NB4 (cell line): ENCODE measurements at regions not wholly inside any gene's neighbourhood (a gene's known extent, or its start where the extent isn't known, plus 50 kb on each side); places are given as distances from the start of the nearest gene placed in this dataset.
A peak's percentile ranks its signal among the peaks of the same experiment; 100 is the strongest.

Source experiments
- DNase-seq: peaks from one replicate; pipeline ENCODE4 v3.0.0; 2010; ENCODE audit warnings: low read depth
- H3K4me3 ChIP-seq: one replicate; pipeline ENCODE4 v1.5.1; 2011; ENCODE audit warnings: mild to moderate bottlenecking, low read depth, low read length, moderate library complexity
- MYC ChIP-seq: IDR thresholded peaks from 2 replicates; pipeline ENCODE4 v1.6.1; 2011; ENCODE audit warnings: low read depth, low read length
- POLR2A ChIP-seq: IDR thresholded peaks from 2 replicates; pipeline ENCODE4 v1.6.1; 2011; ENCODE audit warnings: mild to moderate bottlenecking; ENCODE audit not compliant: insufficient read length; ENCODE audit errors: extremely low read depth
- TF ChIP-seq, protein P1 (sequence below): IDR thresholded peaks from one replicate; pipeline ENCODE4 v1.5.1; 2012; ENCODE audit warnings: low read depth, low read length
- TF ChIP-seq, protein P2 (sequence below): IDR thresholded peaks from 2 replicates; pipeline ENCODE4 v1.6.1; 2011; ENCODE audit warnings: low read depth, low read length

DNA sequence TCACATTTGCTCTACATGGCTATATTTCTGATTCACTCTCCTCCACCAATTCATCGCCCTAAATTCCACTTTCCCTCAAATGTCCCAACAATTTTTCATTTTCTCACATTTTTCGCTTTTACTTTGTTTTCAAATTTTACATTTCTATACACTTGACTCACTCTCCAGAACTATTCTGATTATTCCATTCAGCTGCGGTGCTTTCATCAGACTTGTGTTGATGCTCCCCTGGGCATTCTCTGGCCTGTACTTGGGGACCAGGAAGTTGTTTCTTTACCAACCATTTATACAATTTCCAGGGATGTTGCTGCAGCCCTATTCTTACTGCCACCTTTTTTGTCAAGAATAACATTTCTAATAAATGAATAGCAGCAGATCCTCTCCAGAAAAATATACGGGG lies 444.8 kb downstream of the MAFB start:
- H3K4me3 ChIP-seq = no peak overlapping the region
- no peak for DNase-seq
- TF ChIP-seq, protein P1, sequence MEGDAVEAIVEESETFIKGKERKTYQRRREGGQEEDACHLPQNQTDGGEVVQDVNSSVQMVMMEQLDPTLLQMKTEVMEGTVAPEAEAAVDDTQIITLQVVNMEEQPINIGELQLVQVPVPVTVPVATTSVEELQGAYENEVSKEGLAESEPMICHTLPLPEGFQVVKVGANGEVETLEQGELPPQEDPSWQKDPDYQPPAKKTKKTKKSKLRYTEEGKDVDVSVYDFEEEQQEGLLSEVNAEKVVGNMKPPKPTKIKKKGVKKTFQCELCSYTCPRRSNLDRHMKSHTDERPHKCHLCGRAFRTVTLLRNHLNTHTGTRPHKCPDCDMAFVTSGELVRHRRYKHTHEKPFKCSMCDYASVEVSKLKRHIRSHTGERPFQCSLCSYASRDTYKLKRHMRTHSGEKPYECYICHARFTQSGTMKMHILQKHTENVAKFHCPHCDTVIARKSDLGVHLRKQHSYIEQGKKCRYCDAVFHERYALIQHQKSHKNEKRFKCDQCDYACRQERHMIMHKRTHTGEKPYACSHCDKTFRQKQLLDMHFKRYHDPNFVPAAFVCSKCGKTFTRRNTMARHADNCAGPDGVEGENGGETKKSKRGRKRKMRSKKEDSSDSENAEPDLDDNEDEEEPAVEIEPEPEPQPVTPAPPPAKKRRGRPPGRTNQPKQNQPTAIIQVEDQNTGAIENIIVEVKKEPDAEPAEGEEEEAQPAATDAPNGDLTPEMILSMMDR = no peak
- TF ChIP-seq, protein P2, sequence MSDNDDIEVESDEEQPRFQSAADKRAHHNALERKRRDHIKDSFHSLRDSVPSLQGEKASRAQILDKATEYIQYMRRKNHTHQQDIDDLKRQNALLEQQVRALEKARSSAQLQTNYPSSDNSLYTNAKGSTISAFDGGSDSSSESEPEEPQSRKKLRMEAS = no peak
- TF ChIP-seq MYC (no peak), POLR2A (no peak)

DNA sequence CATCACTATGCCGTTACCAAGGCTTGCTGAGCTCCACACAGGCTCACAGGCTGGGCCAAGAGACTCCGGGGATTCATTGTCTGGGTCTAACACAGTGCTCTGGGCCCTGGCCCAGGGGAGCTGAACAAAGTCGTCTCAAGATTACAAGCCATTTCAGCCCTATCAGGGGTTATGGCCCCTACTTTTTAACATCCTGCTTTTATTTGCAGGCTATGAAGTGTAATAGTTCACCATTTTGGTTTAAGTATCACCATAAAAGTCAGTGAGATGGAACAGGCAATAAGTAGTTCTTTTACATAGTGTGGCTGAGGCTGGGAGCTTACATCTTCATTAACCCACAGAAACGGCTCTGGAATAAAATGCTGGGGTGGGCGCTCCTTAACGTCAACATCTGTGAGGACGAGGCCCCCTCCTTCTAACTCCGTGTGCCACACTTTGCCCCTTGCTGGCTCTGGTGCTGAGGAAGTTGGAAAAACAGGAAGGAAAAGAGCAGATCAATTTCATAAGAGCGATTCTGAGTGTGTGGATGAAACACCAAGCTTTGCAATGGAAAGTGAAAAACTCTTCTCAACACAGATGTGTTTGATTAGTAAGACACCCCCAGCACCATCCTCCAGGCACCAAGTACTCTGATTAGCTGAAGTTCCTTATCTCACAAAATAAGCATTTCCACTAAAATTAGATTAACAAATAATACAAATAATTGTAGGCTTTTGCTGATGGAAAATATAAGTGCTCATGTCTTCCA lies 447.3 kb downstream of the MAFB start:
- TF ChIP-seq, protein P1 = no peak
- TF ChIP-seq MYC (no peak), POLR2A (no peak)
- H3K4me3 ChIP-seq = no peak overlapping the region
- DNase-seq = peak; percentile 13

DNA sequence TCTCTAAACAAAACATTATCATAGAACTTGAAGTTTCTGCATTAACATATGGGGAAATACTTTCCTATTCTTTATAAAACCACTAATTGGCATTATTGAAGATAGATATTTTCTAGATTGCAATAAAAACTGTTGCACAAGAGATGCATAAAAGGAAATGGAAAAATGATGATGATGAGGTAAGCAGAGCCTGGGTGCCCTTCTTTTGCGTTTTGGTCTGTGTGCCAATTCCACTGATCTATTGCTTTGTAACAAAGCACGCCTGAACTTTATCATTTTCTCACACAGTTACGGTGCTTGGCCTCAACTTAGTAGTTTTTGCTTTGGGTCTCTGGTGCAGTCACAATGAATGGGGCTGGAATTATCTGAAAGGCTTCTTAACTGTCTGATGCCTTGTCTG lies 450.5 kb downstream of the MAFB start:
- no peak for DNase-seq
- no peak overlapping the region for H3K4me3 ChIP-seq
- no peak for TF ChIP-seq MYC
- TF ChIP-seq, protein P2 = no peak
- no peak for TF ChIP-seq POLR2A
- TF ChIP-seq, protein P1 = no peak

DNA sequence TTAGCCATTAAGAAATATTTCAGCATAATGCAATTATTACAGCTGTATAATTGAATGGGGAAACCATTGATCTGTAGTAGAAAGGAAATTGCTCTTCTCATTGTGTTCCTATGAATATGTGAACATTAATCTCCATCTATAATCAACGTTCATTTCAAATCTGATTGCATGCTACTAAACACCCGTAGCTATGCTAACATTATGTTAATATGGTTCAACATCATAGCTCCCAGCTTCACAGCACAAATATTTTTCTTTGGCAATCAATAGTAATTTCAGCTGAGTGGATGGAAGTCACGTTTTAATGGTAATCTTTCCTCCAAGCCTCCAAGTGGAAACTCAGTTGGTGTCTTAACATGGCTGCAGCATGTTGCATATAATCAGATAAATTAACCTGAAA lies 454.4 kb downstream of the MAFB start:
- H3K4me3 ChIP-seq = no peak overlapping the region
- no peak for DNase-seq
- TF ChIP-seq, protein P1 = no peak
- TF ChIP-seq, protein P2 = no peak
- no peak for TF ChIP-seq POLR2A

DNA sequence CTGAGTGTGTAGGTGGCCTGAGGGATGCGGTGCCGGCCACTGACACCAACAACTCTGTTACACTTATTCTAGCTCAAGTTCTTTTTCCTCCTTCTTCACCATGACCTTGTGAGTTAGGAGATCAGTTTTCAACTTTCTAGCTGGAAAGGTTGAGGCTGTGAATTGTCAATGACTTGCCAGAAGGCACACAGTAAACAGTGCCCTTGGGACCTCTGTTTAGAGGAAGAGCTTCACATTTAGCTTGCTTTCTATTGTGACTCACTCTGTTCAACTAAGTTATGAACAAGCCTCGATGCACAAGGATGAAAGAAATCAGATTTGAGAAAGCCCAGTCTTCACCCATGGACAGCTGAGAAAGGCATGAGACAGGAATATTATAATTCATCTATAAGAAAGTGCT lies 455.6 kb downstream of the MAFB start:
- DNase-seq = peak; percentile 78
- TF ChIP-seq, protein P1 = no peak
- TF ChIP-seq, protein P2 = no peak
- TF ChIP-seq MYC (no peak), POLR2A (no peak)
- H3K4me3 ChIP-seq = no peak overlapping the region
